Activated CD8-positive, alpha-beta memory T cell treated with anti-CD3 and anti-CD28 coated beads, Interleukin-2, amount 50 U/mL, for 48 hours (primary cell): ENCODE measurements at regions not wholly inside any gene's neighbourhood (a gene's known extent, or its start where the extent isn't known, plus 50 kb on each side); places are given as distances from the start of the nearest gene placed in this dataset.
"Not testable (repeated sequence)": the region's sequence is repeated elsewhere in the genome, so short reads cannot be mapped to it uniquely, and the experiment has no call there.

ENCODE experiments used
- DNase-seq: peaks from one replicate; pipeline ENCODE4 v3.0.0-alpha.2; 2020

- no peak for DNase-seq
These were observed 159.3 kb upstream of the MARCKS start for GRCh38 chr6:113697632-113698410.

GRCh38 chr6:113699239-113699638 lies 157.9 kb upstream of the MARCKS start:
- no peak for DNase-seq

- no peak for DNase-seq
These were observed 155.4 kb upstream of the MARCKS start for GRCh38 chr6:113701552-113702254.

- no peak for DNase-seq
These were observed 150.0 kb upstream of the MARCKS start for GRCh38 chr6:113707194-113707593.

GRCh38 chr6:113709936-113710509 lies 147.1 kb upstream of the MARCKS start:
- DNase-seq: no peak

GRCh38 chr6:113713665-113714064 lies 143.5 kb upstream of the MARCKS start:
- DNase-seq: no peak

GRCh38 chr6:113718588-113718987 lies 138.6 kb upstream of the MARCKS start:
- DNase-seq: no peak

GRCh38 chr6:113719064-113719463 lies 138.1 kb upstream of the MARCKS start:
- no peak for DNase-seq

- DNase-seq: no peak
These were observed 137.6 kb upstream of the MARCKS start for GRCh38 chr6:113719545-113719944.

- DNase-seq: no peak
These were observed 134.0 kb upstream of the MARCKS start for GRCh38 chr6:113723182-113723581.

GRCh38 chr6:113724927-113725326 lies 132.2 kb upstream of the MARCKS start:
- DNase-seq: not testable (repeated sequence)

GRCh38 chr6:113731541-113731940 lies 125.6 kb upstream of the MARCKS start:
- DNase-seq: no peak

- no peak for DNase-seq
These were observed 124.7 kb upstream of the MARCKS start for GRCh38 chr6:113732384-113732966.

GRCh38 chr6:113733381-113733780 lies 123.8 kb upstream of the MARCKS start:
- no peak for DNase-seq

GRCh38 chr6:113734982-113735381 lies 122.2 kb upstream of the MARCKS start:
- no peak for DNase-seq

- no peak for DNase-seq
These were observed 121.7 kb upstream of the MARCKS start for GRCh38 chr6:113735491-113735890.

- DNase-seq: no peak
These were observed 120.2 kb upstream of the MARCKS start for GRCh38 chr6:113736978-113737377.

- no peak for DNase-seq
These were observed 118.0 kb upstream of the MARCKS start for GRCh38 chr6:113739041-113739655.

GRCh38 chr6:113741651-113742050 lies 115.5 kb upstream of the MARCKS start:
- DNase-seq: no peak

- no peak for DNase-seq
These were observed 114.8 kb upstream of the MARCKS start for GRCh38 chr6:113742342-113742741.

GRCh38 chr6:113744861-113745260 lies 112.3 kb upstream of the MARCKS start:
- no peak for DNase-seq

- DNase-seq: no peak
These were observed 106.8 kb upstream of the MARCKS start for GRCh38 chr6:113750151-113750855.

- DNase-seq: no peak
These were observed 102.9 kb upstream of the MARCKS start for GRCh38 chr6:113754291-113754690.
